Esophagus muscularis mucosa (tissue), 4 donors: ENCODE measurements at regions not wholly inside any gene's neighbourhood (a gene's known extent, or its start where the extent isn't known, plus 50 kb on each side); places are given as distances from the start of the nearest gene placed in this dataset.
"Not testable (repeated sequence)": the region's sequence is repeated elsewhere in the genome, so short reads cannot be mapped to it uniquely, and the experiment has no call there.

ENCODE experiments used
- DNase-seq: peaks from one replicate; pipeline ENCODE4 v3.0.0-alpha.2; 2017; ENCODE audit errors: extremely low spot score
- H3K27ac ChIP-seq, 4 donors: fragments of 200-600 bp; sonication (generic); replicated peaks in 1 of 4; 1 replicate in 3 of 4; 2 replicates in 1 of 4; pipeline ENCODE4 v1.5.1; 2016 to 2019; ENCODE audit warnings: mild to moderate bottlenecking in 1 of 4
- H3K27me3 ChIP-seq, 4 donors: fragments of 200-600 bp; sonication (generic); one replicate each; pipeline versions ENCODE4 v1.5.1 to v1.6.0; 2016 to 2019
- H3K36me3 ChIP-seq, 4 donors: fragments of 200-600 bp; sonication (generic); one replicate each; pipeline ENCODE4 v1.5.1; 2016 to 2019
- H3K4me1 ChIP-seq, 4 donors: fragments of 200-600 bp; sonication (generic); one replicate each; pipeline ENCODE4 v1.5.1; 2016 to 2019
- H3K4me3 ChIP-seq, 4 donors: fragments of 200-600 bp; sonication (generic); 1 replicate in 2 of 4; 2 replicates in 2 of 4; pipeline ENCODE4 v1.5.1; 2016 to 2019; ENCODE audit warnings: mild to moderate bottlenecking in 4 of 4, moderate library complexity in 1 of 4
- H3K9me3 ChIP-seq, 4 donors: fragments of 200-600 bp; sonication (generic); 1 replicate in 3 of 4; 2 replicates in 1 of 4; pipeline ENCODE4 v1.5.1; 2016 to 2019
- EP300 ChIP-seq: sonication (generic); formaldehyde crosslinking; IDR thresholded peaks from one replicate; pipeline ENCODE4 v1.6.1; 2017; ENCODE audit warnings: antibody characterized with exemption
- POLR2A ChIP-seq: fragments of 450-650 bp; IDR thresholded peaks from one replicate; pipeline ENCODE4 v1.6.1; 2017; ENCODE audit warnings: antibody characterized with exemption, moderate library complexity, mild to moderate bottlenecking, low read depth
- POLR2AphosphoS5 ChIP-seq, 2 donors: sonication (generic); formaldehyde crosslinking; IDR thresholded peaks; one replicate each; pipeline ENCODE4 v1.6.1; 2017; ENCODE audit warnings: antibody characterized with exemption in 2 of 2
- WGBS: methylation state at CpG from one replicate; pipeline ENCODE4 v1.1.5; 2018; 5-methylcytosine and 5-hydroxymethylcytosine counted together
- intact Hi-C: fragments of 100-400 bp; cut with DNase I; formaldehyde crosslinking; loops from one replicate; pipeline ENCODE4 v1.15.1; 2023
- TF ChIP-seq, protein P1 (sequence below), 3 experiments: fragments of 200-600 bp in 2 of 3; fragments of 450-650 bp in 1 of 3; sonication (generic) in 2 of 3; IDR thresholded peaks; one replicate each; pipeline ENCODE4 v1.5.1; 2017 to 2019; ENCODE audit warnings: antibody characterized with exemption in 3 of 3, mild to moderate bottlenecking in 2 of 3, moderate library complexity in 1 of 3

- H3K4me3 ChIP-seq, result no peak overlapping the region
- peaks cover 0 to 37% (median 0%) of the 10 kb centered on the region in 4 donors for H3K27me3 ChIP-seq
- H3K27ac ChIP-seq, result no peak overlapping the region
- 82% methylated on average over 4 of the region's 5 CpGs for WGBS
- peaks cover 0 to under 1% (median 0%) of the 10 kb centered on the region in 4 donors for H3K9me3 ChIP-seq
- intact Hi-C loops, result no loop called here
- TF ChIP-seq POLR2AphosphoS5 (IDR thresholded peaks at IDR 0.05) (no peak), EP300 (no peak), POLR2A (no peak)
- TF ChIP-seq, protein P1, sequence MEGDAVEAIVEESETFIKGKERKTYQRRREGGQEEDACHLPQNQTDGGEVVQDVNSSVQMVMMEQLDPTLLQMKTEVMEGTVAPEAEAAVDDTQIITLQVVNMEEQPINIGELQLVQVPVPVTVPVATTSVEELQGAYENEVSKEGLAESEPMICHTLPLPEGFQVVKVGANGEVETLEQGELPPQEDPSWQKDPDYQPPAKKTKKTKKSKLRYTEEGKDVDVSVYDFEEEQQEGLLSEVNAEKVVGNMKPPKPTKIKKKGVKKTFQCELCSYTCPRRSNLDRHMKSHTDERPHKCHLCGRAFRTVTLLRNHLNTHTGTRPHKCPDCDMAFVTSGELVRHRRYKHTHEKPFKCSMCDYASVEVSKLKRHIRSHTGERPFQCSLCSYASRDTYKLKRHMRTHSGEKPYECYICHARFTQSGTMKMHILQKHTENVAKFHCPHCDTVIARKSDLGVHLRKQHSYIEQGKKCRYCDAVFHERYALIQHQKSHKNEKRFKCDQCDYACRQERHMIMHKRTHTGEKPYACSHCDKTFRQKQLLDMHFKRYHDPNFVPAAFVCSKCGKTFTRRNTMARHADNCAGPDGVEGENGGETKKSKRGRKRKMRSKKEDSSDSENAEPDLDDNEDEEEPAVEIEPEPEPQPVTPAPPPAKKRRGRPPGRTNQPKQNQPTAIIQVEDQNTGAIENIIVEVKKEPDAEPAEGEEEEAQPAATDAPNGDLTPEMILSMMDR (IDR thresholded peaks at IDR 0.05), result no peak
- H3K36me3 ChIP-seq, result no peaks in the 10 kb centered on the region
- H3K4me1 ChIP-seq, result peaks cover 3 to 16% (median 8%) of the 10 kb centered on the region in 4 donors
- peak; percentile 79 for DNase-seq
These were observed 75.2 kb upstream of the TOP3B start for GRCh38 chr22:22057617-22058378.

DNA sequence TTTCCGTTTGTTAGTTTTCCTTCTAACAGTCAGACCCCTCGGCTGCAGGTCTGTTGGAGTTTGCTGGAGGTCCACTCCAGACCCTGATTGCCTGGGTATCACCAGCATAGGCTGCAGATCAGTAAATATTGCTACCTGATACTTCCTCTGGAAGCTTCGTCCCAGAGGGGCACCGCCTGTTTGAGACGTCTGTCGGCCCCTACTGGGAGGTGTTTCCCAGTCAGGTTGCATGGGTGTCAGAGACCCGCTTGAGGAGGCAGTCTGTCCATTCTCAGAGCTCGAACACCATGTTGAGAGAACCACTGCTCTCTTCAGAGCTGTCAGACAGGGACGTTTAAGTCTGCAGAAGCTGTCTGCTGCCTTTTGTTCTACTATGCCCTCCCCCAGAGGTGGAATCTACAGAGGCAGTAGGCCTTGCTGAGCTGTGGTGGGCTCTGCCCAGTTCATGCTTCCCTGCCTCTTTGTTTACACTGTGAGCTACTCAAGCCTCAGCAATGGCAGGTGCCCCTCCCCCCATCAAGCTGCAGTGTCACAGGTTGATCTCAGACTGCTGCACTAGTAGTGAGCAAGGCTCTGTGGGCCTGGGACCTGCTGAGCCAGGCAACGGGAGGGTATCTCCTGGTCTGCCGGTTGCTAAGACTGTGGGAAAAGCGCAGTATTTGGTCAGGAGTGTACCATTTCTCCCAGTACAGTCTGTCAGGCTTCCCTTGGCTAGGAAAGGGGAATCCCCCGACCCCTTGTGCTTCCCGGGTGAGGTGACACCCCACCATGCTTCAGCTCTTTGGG is 74.4 kb upstream of the TOP3B start:
- H3K4me1 ChIP-seq, result peaks cover 3 to 13% (median 8%) of the 10 kb centered on the region in 4 donors
- H3K4me3 ChIP-seq, intact Hi-C loops, H3K27ac ChIP-seq, H3K9me3 ChIP-seq, H3K36me3 ChIP-seq, DNase-seq: not testable (repeated sequence)
- 51% methylated on average over 12 of the region's 14 CpGs for WGBS
- H3K27me3 ChIP-seq, result peaks cover 0 to 37% (median 0%) of the 10 kb centered on the region in 4 donors

GRCh38 chr22:22052548-22053139 is 70.1 kb upstream of the TOP3B start:
- H3K9me3 ChIP-seq, H3K36me3 ChIP-seq, DNase-seq, H3K4me1 ChIP-seq, H3K27ac ChIP-seq, intact Hi-C loops, H3K4me3 ChIP-seq: not testable (repeated sequence)
- peaks cover 0 to 16% (median 0%) of the 10 kb centered on the region in 4 donors for H3K27me3 ChIP-seq
- WGBS, result 77% methylated on average over 3 of the region's 3 CpGs

GRCh38 chr22:22051032-22051431 is 68.4 kb upstream of the TOP3B start:
- H3K4me1 ChIP-seq, DNase-seq, H3K27ac ChIP-seq, H3K36me3 ChIP-seq, H3K4me3 ChIP-seq, H3K9me3 ChIP-seq, intact Hi-C loops: not testable (repeated sequence)
- H3K27me3 ChIP-seq, result peaks cover 0 to 10% (median 0%) of the 10 kb centered on the region in 4 donors
- 50% methylated on average over 2 of the region's 2 CpGs for whole genome bisulfite sequencing

- Histone ChIP-seq H3K4me3 (no peak overlapping the region), H3K27ac (no peak overlapping the region), H3K9me3 (peaks cover 0 to 3% (median 0%) of the 10 kb centered on the region in 4 donors), H3K4me1 (no peaks in the 10 kb centered on the region), H3K27me3 (peaks cover 0 to 11% (median 0%) of the 10 kb centered on the region in 4 donors), H3K36me3 (no peaks in the 10 kb centered on the region)
- no peak for DNase-seq
- intact Hi-C loops, result no loop called here
- TF ChIP-seq EP300 (no peak), POLR2A (no peak), POLR2AphosphoS5 (IDR thresholded peaks at IDR 0.05) (no peak)
- TF ChIP-seq, protein P1 (IDR thresholded peaks at IDR 0.05), result no peak
These were observed 67.7 kb upstream of the TOP3B start for GRCh38 chr22:22050141-22050775.

- no peak for DNase-seq
- H3K4me1 ChIP-seq, result no peaks in the 10 kb centered on the region
- H3K4me3 ChIP-seq, result no peak overlapping the region
- peaks cover 0 to 11% (median 0%) of the 10 kb centered on the region in 4 donors for H3K27me3 ChIP-seq
- H3K27ac ChIP-seq, result no peak overlapping the region
- no peaks in the 10 kb centered on the region for H3K36me3 ChIP-seq
- H3K9me3 ChIP-seq, result peaks cover 0 to 3% (median 0%) of the 10 kb centered on the region in 4 donors
- WGBS, result 39% methylated on average over 1 of the region's 1 CpG
- no peak for TF ChIP-seq EP300
- no peak for TF ChIP-seq POLR2A
- no peak for TF ChIP-seq POLR2AphosphoS5 (IDR thresholded peaks at IDR 0.05)
- TF ChIP-seq, protein P1 (IDR thresholded peaks at IDR 0.05), result no peak
- intact Hi-C loops, result no loop called here
These were observed 67.1 kb upstream of the TOP3B start for GRCh38 chr22:22049684-22050083.
